GM18517 (cell line): ENCODE measurements at regions not wholly inside any gene's neighbourhood (a gene's known extent, or its start where the extent isn't known, plus 50 kb on each side); places are given as distances from the start of the nearest gene placed in this dataset.

Source experiments
- ATAC-seq: cut with Tn5 transposase; IDR thresholded peaks from one replicate; pipeline ENCODE4 v1.9.1; 2021; ENCODE audit warnings: mild to moderate bottlenecking, moderate library complexity; ENCODE audit not compliant: unreplicated experiment

DNA sequence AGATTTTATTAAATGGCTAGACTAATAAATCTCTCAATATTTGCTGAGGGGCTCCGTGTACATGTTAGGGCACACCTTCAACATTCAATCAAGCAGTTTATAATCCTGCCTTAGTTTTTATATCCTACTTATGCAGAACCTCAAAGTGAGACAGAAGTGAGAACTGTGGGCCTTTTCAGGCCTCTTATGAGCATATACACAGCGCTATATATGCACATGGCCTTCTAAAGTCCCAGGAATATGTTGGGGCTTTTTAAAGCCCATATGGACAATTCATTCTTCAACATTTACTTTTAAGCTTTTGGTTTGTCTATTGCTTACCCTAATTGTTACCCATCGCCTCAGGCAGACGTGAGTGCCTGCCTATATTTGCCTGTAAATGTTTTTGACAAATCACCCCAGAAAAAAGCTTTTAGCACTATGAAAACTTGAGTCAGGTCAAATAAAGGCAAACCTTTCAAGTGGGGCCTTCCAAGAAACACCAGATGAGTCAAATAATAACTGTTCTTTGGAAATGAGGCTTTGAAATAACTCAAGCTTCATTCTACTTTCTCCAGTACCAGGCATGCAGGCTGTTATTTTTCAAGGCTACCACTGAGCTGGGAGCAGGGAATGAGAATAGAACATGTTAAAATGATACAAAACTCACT, 58.2 kb downstream of the ESM1 start:
- ATAC-seq: no peak

DNA sequence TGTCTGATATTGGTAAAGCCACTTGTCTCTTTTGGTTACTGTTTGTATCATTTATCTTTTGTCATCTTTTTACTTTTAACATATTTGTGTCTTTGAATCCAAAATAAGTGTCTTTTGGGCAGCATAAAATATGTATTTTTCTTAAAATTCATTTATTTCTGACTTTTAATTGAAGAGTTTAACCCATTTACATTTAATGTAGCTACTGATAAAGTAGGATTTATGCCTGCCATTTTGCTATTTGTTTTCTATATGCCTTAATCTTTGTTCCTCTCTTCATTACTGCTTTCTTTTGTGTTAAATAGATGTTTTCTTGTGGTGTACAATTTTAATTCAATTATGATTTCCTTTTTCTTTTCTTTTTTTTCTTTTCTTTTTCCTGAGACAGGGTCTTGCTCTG, 60.9 kb downstream of the ESM1 start:
- ATAC-seq: no peak

DNA sequence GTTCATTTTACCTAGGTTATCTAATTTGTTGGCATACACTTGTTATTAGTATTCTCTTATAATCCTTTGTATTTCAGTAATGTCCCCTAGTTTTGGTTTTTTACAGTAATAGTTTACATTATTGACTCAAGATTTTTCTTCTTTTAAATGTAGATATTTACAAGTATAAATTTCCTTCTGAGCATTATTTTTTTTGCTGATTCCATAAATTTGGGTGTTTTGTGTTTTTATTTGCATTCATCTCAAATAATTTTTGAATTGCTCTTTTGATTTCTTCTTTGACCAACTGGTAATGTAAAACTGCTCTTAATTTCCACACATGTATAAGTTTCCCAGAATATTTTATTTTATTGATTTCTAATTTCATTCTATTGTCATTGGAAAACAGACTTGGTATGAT, 68.1 kb downstream of the ESM1 start:
- no peak for ATAC-seq

DNA sequence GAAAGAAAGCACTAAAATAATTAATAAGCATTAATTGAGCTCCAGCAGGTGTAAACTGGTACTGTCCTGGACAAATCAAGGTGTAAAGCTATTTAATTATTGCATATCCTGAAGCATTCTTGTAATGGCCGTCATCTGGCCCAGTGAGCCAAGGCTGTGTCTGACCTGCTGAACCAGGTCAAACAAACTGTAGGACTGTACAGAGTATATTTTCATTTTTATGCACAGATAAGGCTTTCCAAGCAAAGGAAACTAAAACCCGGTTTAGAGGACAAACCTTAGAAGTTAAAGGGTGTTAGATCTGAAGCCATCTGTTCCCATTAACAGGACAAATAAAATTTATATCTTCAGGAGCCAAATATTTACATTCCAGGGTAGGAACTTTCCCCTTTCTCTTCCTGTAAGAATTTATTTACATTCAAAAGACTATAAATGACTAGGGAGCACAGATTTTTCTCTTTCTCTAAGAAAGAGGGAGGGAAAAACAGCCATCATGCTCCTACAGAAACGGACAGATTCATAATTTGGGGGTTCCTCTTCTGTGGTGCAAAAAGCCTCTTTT, 69.8 kb downstream of the ESM1 start:
- ATAC-seq: no peak

DNA sequence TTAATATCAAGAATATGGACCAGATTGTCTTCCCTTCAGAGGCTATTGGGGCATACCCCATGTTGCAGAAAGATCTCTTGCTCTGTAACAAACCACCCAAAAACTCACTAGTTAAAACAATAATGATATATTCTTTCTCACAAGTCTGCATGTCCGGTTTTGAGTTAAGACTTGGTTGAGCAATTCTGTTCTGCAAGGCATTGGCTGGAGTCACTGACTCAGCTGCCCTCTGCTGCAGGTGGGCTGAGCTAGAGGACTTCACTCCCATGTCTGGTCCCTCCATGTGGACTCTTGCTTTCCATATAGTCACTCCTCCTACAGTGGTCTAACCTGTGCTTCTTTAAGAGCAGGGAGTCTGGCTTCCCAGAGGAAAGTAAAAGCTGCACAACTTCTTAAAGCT, 73.4 kb downstream of the ESM1 start:
- no peak for ATAC-seq

DNA sequence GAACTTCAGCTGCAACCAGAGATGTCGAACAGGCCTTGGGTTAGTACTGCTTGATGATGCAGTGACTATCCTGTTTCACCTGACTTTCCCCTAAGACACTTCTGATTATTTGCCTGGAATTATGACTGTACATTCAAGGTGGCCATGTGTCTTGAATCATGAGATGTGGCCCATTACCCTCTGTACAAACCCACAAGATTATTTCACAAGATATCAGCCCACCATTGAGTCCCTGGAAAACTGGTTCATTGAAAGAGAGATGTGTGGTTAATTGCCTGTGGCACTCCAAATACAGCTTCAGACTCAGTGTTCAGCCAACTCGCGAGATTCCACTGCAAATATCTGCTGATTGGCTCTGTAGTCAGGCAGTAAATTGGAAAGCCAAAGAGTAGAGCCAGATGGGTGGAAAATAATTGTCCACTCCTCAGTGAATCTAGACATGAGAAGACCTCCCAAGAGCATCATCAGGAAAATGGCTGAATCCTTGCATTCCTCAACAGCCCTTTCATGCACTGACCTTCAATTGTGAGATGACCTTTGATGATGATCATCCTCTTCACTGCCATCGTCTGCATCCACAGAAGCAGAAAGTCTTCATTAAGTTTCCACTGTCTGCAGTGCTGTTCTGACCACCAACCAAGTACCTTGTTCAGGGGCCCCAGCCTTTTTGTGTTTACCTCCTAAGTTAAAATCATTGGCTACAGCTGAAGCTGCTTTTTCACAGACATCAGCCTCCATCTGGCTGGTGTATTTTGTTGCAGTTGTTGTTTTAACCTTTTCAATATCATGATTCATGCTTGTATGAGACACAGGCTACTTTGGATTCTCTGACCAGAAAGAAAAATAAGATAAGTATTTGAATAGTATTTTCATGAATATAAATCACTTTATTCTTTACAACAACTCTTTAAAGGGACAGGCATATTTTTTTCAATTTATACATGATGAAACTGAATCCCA, 75.2 kb downstream of the ESM1 start:
- ATAC-seq: no peak

DNA sequence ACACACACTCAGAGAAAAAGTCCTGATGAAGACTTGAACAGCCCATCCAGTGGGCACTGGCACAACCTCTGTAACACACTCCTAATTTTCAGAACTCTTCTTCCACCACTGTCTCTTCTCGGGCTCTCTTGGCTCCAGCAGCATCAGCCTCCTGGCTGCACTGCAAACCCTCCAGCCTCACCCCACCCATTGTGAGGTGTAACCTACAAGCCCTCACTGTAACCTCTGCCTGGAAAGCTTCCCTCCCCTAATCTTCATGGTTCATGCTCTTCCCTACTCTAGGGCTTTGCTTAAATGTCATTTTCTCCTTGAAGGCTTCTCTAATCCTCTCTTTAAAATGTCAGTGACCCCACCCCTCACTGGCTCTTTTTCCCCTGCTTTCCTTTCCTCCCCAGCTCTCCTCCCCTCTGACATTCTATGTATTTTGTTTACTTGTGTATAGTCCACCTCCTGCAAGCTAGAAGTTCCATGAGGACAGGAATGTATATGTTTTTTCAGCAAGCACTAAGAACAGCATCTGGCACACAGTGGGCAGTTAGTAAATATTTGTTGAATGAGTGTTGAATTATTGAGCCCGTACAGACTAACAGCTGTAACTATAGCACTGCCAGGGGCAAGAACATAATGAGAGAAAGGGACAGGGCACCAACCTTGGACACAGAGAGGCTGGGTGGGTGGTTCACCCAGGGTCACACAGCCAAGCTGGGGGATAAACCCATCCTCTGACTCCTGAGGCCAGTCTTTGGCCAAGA, 76.4 kb downstream of the ESM1 start:
- no peak for ATAC-seq

DNA sequence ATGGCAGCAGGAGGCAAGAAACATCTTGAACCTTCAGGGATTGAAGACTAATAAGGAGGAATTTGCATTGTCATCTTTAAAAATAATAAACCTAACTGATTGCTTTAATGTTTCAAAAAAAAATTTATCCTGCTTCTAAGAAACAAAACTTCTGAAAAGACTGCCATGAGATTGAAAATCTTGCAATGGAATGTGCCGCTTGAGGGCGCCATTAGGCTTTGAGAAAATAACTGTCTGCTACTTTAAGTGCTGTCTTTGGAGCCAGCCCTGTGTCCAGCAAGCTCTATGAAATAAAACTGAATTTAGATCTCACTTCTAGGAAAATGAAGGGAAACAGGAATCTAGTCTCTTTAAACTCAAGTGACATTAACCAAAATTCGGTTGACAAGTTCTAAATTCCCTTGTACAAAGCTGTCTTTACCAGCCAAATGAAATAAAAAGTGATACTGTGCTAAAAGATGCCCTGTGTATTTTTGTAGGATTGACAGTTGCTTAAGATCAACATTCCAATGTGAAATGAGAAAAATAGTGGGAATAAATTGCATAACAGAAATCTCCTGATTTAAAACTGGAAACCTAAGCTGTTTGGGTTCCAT, 79.4 kb downstream of the ESM1 start:
- ATAC-seq: no peak

DNA sequence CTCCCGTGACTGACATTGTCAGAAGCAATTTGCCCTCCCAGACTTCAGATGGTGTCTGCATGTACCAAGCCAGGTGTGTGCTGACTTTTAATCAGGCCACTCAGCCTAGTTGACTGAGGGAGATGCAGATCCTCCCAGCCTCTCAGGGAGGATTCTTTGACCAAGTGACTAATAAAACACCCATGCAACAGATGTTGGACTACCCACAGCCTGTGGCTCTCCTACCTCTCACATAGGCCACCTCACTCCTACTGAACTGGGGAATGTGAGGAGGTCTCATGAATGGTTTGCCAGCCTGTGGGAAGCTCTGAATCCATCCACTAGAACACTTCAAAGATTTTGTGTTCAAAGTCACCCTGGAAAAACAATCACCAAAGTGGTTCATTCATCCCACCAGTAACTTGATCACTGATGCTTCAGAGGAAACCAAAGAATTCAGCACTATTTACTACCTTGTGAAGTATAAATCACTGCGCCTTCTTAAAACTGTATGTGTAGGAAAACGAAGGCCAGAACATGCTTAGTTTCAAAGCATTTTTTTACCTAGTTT, 80.1 kb downstream of the ESM1 start:
- ATAC-seq: no peak

DNA sequence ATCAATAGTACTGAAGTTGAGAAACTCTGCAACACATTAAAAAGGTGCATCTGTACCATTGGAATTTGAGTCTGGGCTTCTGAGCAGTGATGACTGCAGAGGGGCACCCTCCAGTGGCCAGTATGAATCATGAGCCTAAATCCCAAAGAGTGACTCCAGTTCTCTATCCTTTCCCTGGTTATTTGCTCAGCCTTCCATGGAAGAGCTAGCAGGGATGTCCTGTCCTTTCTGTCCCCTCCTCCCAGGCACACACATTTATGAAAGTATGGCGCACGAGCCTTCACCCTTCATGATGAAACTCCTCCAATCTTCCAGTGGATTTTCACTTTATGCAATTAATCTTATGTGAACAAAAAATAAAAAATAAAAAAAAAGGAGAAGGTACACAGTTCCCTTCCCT, 81.0 kb downstream of the ESM1 start:
- no peak for ATAC-seq

DNA sequence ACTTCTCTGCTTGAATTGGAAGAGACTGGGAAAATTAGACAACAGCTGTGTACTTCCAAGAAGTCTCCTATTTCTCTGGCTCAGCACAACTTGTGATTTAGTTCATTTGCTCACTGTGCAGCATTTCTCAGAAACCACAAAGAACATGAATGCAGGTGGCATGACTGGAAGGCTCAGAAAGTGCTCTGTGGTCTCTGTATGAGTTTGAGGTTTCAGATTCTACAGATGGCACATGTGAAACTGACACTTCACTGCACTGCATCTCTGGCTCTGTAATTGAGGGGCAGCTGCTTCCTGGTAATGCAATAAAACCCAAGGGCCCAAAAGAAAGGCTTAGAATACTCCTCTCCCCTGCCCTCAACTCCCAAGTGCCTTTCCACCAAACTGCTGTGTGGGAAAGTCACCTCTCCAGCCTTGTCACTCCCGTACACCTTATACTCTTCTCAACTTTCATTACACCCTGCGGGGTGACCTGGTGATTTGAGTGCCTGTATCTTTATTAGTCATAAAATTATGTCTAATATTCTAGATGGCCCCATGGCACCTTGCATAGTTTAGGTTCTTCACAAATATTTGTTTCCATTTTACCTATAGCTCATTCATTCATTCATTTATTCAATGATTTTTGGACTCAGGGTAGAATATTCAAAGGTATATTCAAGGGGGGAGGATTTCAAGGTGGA, 82.5 kb downstream of the ESM1 start:
- peak; percentile 100 for ATAC-seq

DNA sequence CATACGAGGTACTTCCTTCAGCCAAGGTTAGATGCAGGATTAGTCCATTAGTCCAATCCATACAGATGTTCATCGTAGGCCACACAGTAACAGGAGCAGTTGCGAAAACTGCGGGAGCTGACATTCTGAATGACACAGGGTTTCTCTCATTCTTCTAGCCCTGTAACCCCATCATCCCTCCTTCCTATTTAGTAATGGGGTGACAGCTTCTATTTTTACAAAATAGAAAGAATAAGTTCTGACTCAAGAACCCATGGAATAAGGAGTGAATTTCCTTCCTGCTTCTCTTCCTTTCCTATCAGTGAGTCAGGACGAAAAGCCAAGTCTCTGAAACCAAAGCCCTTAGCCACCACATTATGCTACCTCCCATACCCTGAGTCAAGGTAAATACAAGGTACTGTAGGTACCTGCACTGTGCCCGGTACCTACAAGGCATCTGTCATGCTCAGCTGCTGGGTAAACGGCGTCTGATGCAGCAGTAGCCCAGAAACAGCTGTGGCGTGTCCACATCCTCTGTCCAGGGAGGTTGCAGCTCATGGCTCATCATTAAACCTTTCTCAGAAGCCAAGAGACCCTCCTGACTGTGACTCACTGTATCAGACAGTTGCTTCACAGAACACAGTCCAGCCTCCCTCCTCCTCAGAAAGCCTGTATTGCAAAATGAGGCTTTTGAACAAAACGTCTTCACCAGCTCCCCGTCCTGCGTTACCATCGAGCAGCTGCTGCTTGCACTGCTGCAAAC, 84.2 kb downstream of the ESM1 start:
- no peak for ATAC-seq

DNA sequence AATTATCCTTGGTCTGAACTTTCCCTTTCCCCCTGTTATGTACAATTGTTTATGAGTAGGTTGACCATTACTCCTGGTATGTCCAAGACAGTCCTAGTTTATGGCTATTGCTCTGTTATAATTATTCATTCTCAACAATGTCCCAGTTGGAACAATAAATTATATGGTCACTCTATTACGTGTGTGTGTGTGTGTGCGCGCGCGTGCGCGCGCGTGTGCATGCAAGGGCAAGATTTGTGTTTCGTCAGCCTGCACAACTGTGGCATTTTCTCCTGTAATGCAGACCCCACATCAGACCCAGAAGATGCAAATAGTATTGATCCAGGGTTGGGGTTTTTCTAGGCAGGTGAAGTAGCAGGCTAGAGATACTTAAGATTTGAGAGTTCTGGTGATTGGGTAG, 88.4 kb downstream of the ESM1 start:
- no peak for ATAC-seq

DNA sequence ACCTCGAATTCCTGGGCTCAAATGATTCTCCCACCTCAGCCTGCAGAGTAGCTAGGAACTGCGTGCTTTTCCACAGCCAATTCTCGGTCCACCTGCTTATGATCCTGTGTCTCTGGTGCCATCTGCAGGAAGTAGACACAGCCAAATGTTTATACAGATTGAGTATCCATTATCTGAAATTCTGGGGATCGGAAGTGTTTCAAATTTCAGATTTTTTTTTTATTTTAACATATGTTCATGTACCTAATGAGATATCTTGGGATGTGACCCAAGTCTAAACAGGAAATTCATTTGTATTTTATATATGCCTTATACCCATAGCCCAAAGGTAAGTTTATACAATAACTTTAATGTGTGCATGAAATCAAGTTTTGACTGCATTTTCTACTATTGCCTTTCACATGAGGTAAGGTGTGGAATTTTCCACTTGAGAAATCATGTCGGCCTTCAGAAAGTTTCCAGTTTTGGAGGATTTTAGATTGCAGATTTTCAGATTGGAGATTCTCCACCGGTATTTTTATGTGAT, 89.5 kb downstream of the ESM1 start:
- no peak for ATAC-seq

DNA sequence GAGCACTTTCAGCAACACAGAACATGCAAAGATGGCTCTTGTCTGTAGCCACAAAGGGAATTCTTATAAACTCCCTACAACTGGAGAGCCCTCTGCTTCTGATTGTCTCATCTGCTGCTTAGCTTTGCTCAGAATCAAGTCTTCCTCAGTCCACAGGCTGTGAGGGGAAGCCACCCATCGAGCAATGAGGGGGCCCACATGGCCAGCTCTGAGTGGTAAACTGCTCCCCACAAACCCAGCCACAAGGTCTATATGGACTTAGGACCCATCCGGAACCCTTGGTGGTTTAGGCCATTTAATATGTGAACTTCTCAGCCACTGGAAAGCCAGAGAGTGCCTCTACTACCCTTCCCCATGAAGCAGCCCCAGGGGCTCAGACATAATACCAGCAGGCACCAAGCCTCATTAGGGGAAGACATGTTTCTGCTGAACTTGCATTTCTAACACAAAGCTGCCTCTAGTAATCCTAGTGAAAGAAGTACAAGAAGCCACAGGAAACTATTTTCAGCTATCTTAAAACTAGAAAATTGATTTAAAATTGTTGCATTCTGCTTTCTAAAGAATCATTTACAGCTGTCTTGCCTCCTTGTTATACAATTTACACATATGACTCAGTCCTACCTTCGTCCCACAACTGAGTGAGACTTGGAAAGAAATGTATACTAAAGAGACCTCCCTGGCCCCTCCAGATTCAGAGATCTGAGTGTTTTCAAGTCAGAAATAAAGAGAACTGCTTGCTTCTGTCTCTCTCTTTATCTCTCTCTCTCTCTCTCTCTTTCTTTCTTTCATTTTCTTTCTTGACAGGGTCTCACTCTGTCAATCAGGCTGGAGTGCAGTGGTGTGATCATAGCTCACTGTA, 90.2 kb downstream of the ESM1 start:
- ATAC-seq: no peak

DNA sequence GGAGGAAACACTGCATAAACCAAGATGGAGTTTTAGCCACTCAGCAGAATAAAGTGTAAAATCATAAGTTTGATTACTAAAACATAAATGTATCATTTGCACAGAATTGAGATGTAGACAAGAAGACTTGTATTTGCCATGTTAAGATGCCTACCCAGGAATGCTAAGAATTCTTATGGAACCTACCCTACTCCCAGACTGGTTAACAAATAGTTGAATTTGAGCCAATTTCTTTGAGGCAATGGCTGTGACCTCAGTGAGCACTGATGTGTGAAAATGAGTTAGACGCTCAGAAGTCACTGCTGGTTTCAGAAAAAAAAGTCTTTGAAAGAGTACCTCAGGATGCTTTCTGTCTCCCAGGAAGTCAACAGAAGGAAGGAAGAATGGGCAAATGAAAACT, 95.6 kb downstream of the ESM1 start:
- ATAC-seq: no peak

DNA sequence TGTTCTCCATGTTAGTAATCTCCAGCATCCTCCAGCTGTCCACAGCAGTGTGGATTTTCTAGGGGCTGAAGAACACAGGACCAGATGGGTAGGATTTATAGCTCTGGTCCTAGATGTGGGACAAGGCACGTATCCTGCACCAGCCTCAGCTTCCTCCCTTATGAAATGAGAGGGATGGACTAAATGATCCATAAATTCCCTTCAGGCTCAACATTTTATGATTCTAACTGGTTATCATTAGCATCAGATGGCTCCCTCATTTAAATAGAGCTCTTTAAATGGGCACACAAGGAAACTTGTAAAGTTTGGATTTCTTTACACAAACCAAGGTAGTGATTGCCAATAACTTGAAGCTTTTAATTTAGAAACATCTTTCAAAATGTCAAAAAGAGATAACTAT, 97.7 kb downstream of the ESM1 start:
- no peak for ATAC-seq

DNA sequence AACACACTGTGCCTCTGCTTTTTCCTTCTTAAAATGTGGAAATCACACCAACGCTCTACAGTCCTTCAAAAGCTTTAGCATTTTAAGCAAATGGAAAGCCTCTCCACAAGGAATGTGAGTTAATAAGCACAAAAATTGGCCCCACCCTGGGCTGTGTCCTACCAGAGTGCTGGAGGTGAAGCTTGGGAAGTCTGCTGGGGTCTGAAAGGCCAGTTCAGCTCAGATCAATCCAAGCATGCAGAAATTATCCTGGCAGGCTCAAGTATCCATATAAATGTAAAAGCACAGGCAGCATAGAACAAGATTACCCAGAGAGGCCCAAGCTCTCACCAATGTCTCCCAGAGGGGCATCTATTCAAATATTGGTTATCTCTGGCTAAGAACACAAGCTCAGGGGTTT, 98.5 kb downstream of the ESM1 start:
- no peak for ATAC-seq
